ENCODE measurements at regions not wholly inside any gene's neighbourhood (a gene's known extent, or its start where the extent isn't known, plus 50 kb on each side); places are given as distances from the start of the nearest gene placed in this dataset.

DNA sequence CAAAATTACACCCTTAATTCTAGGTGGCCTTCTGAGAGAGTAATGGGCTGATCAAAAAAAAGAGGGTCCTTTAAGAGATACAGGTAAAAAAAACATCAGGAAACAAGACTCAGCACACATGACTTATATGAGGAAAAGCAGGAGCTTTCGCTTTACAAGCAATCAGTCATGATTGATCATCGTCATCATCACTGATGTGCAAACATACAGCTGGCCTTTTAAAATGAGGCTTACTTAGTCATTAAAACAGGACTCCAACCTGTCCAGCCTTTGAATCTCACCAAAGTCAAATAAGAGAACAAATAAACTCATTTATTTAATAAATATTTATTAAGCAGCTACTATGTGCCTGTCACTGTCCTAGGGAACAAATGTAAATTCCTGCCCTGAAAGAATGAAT lies 255.3 kb downstream of the SKAP2 start:
- ChIA-PET CTCF (interaction anchor here (1.2 kb wide), 1 partner anchor 16 kb away, joined by 3 read pairs; no protein-coding TSS in a partner anchor), SMC1A (ENCODE audit: uncharacterized antibody, unreplicated experiment) (interaction anchor here (0.7 kb wide), 1 partner anchor 220 kb away, joined by 3 read pairs; no protein-coding TSS in a partner anchor), POLR2A (no interaction called here), RAD21 (ENCODE audit: unreplicated experiment) (no interaction called here)
- Histone ChIP-seq H3K4me1 (ENCODE audit: control insufficient read depth, insufficient read depth, low read length) (no peaks in the 10 kb centered on the region), H3K4me3 (no peak overlapping the region), H3K9ac (ENCODE audit: control insufficient read depth, insufficient read depth, low read length) (no peak overlapping the region), H3K9me3 (replicated peaks; ENCODE audit: control insufficient read depth, insufficient read depth, low read length) (no peaks in the 10 kb centered on the region), H3K79me2 (ENCODE audit: control insufficient read depth, insufficient read depth, low read length) (no peaks in the 10 kb centered on the region), H3K27me3 (replicated peaks in 1 of 2; ENCODE audit: control insufficient read depth in 2 of 2, insufficient read depth in 2 of 2, low read length in 1 of 2) (no peaks in the 10 kb centered on the region; a peak in 1 of 4 replicates), H2AFZ (ENCODE audit: control insufficient read depth, low read depth, low read length) (no peak overlapping the region), H3K27ac (ENCODE audit: control insufficient read depth, insufficient read depth) (no peak overlapping the region), H3K4me2 (ENCODE audit: control insufficient read depth, insufficient read depth) (no peak overlapping the region), H3K36me3 (ENCODE audit: control insufficient read depth in 2 of 2, insufficient read depth in 2 of 2, low read length in 1 of 2) (no peaks in the 10 kb centered on the region), H4K20me1 (ENCODE audit: control insufficient read depth, insufficient read depth) (no peaks in the 10 kb centered on the region)
- WGBS (ENCODE audit: insufficient coverage, insufficient replicate concordance, low lambda C conversion rate, missing lambda C conversion rate): 53% methylated on average over 2 of the region's 2 CpGs
- no peak for FAIRE-seq
- intact Hi-C loops (cut with micrococcal nuclease; ENCODE audit: unreplicated experiment) (no loop called here), in situ Hi-C loops (cut with MboI) (no loop called here)
- TF ChIP-seq, protein P1, sequence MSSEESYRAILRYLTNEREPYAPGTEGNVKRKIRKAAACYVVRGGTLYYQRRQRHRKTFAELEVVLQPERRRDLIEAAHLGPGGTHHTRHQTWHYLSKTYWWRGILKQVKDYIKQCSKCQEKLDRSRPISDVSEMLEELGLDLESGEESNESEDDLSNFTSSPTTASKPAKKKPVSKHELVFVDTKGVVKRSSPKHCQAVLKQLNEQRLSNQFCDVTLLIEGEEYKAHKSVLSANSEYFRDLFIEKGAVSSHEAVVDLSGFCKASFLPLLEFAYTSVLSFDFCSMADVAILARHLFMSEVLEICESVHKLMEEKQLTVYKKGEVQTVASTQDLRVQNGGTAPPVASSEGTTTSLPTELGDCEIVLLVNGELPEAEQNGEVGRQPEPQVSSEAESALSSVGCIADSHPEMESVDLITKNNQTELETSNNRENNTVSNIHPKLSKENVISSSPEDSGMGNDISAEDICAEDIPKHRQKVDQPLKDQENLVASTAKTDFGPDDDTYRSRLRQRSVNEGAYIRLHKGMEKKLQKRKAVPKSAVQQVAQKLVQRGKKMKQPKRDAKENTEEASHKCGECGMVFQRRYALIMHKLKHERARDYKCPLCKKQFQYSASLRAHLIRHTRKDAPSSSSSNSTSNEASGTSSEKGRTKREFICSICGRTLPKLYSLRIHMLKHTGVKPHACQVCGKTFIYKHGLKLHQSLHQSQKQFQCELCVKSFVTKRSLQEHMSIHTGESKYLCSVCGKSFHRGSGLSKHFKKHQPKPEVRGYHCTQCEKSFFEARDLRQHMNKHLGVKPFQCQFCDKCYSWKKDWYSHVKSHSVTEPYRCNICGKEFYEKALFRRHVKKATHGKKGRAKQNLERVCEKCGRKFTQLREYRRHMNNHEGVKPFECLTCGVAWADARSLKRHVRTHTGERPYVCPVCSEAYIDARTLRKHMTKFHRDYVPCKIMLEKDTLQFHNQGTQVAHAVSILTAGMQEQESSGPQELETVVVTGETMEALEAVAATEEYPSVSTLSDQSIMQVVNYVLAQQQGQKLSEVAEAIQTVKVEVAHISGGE (CRISPR knock-in tag; IDR thresholded peaks at IDR 0.05): no peak
- TF ChIP-seq MTA3 (IDR thresholded peaks at IDR 0.05; ENCODE audit: borderline replicate concordance, low read length): no peak
- DNase-seq (ENCODE audit: low read depth, low spot score): no peak
- ATAC-seq: no peak
- BruUV-seq (replicated peaks): no TSS peak

DNA sequence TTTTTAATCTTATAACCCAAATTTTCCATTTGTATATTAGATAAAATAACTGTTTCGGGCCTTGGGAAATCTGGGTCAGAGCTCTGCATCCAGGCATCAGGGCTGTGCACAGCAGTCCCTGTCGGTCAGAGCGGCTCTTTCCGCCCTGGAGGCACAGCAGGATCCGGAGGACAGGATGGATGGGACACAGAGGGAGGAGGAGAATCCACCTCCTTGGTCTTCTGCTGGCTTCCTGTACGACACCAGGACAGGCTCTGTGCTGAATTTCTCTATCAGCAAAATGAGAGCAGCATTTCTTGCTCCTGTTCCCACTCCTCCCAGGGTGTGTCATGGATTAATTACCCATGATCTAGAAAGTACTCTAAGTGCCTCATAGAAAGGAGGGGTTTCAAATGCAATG lies 254.9 kb downstream of the SKAP2 start:
- no peak overlapping the region for H3K27ac ChIP-seq (ENCODE audit: control insufficient read depth, insufficient read depth)
- no peak overlapping the region for H2AFZ ChIP-seq (ENCODE audit: control insufficient read depth, low read depth, low read length)
- ChIA-PET CTCF (interaction anchor here (1.2 kb wide), 1 partner anchor 17 kb away, joined by 3 read pairs; no protein-coding TSS in a partner anchor), RAD21 (ENCODE audit: unreplicated experiment) (no interaction called here), POLR2A (no interaction called here), SMC1A (ENCODE audit: uncharacterized antibody, unreplicated experiment) (no interaction called here)
- ATAC-seq (no peak), DNase-seq (ENCODE audit: low read depth, low spot score) (no peak), FAIRE-seq (no peak)
- H3K4me1 ChIP-seq (ENCODE audit: control insufficient read depth, insufficient read depth, low read length): no peaks in the 10 kb centered on the region
- no peaks in the 10 kb centered on the region for H3K36me3 ChIP-seq (ENCODE audit: control insufficient read depth in 2 of 2, insufficient read depth in 2 of 2, low read length in 1 of 2)
- H4K20me1 ChIP-seq (ENCODE audit: control insufficient read depth, insufficient read depth): no peaks in the 10 kb centered on the region
- H3K9ac ChIP-seq (ENCODE audit: control insufficient read depth, insufficient read depth, low read length): no peak overlapping the region
- in situ Hi-C loops (cut with MboI): no loop called here
- H3K9me3 ChIP-seq (replicated peaks; ENCODE audit: control insufficient read depth, insufficient read depth, low read length): no peaks in the 10 kb centered on the region
- no peak overlapping the region for H3K4me2 ChIP-seq (ENCODE audit: control insufficient read depth, insufficient read depth)
- WGBS (ENCODE audit: insufficient coverage, insufficient replicate concordance, low lambda C conversion rate, missing lambda C conversion rate): 15% methylated on average over 6 of the region's 6 CpGs
- TF ChIP-seq NFYB (IDR thresholded peaks at IDR 0.05; ENCODE audit: insufficient read depth, low read depth, low read length) (no peak), ZZZ3 (IDR thresholded peaks at IDR 0.05; ENCODE audit: control insufficient read depth, insufficient read length, low read depth) (no peak), POLR2AphosphoS2 (IDR thresholded peaks at IDR 0.05; ENCODE audit: low read depth, low read length) (no peak), SP1 (IDR thresholded peaks at IDR 0.05; ENCODE audit: low read depth, low read length) (no peak), ZNF217 (IDR thresholded peaks at IDR 0.05) (no peak), NR2C1 (IDR thresholded peaks at IDR 0.05) (no peak), RBBP5 (conservative IDR thresholded peaks at IDR 0.05) (no peak)
- TF ChIP-seq, protein P2, sequence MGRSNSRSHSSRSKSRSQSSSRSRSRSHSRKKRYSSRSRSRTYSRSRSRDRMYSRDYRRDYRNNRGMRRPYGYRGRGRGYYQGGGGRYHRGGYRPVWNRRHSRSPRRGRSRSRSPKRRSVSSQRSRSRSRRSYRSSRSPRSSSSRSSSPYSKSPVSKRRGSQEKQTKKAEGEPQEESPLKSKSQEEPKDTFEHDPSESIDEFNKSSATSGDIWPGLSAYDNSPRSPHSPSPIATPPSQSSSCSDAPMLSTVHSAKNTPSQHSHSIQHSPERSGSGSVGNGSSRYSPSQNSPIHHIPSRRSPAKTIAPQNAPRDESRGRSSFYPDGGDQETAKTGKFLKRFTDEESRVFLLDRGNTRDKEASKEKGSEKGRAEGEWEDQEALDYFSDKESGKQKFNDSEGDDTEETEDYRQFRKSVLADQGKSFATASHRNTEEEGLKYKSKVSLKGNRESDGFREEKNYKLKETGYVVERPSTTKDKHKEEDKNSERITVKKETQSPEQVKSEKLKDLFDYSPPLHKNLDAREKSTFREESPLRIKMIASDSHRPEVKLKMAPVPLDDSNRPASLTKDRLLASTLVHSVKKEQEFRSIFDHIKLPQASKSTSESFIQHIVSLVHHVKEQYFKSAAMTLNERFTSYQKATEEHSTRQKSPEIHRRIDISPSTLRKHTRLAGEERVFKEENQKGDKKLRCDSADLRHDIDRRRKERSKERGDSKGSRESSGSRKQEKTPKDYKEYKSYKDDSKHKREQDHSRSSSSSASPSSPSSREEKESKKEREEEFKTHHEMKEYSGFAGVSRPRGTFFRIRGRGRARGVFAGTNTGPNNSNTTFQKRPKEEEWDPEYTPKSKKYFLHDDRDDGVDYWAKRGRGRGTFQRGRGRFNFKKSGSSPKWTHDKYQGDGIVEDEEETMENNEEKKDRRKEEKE (IDR thresholded peaks at IDR 0.05): no peak
- no peaks in the 10 kb centered on the region; a peak in 1 of 4 replicates for H3K27me3 ChIP-seq (replicated peaks in 1 of 2; ENCODE audit: control insufficient read depth in 2 of 2, insufficient read depth in 2 of 2, low read length in 1 of 2)
- intact Hi-C loops (cut with micrococcal nuclease; ENCODE audit: unreplicated experiment): no loop called here
- H3K4me3 ChIP-seq: no peak overlapping the region
- H3K79me2 ChIP-seq (ENCODE audit: control insufficient read depth, insufficient read depth, low read length): no peaks in the 10 kb centered on the region
- no TSS peak for BruUV-seq (replicated peaks)

Measured in GM12878 (cell line).